ENCODE measurements at regions not wholly inside any gene's neighbourhood (a gene's known extent, or its start where the extent isn't known, plus 50 kb on each side); places are given as distances from the start of the nearest gene placed in this dataset.

DNA sequence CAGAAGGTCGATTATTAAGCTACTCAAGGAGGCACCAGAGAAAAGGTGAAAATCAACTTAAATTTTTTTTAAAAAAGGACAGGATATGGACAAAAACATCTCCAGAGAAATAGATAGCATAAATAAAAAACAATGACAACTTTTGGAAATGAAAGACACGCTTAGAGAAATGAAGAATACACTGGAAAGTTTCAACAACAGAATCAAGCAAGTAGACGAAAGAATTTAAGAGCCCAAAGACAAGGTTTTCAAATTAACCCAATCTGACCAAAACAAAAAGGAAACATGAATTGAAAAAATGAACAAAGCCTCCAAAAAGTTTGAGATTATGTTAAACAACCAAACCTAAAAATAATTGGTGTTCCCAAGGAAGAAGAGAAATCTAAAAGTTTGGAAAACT, 191.1 kb upstream of the BMP4 start:
- DNase-seq (ENCODE audit: low read depth), result no peak
- in situ Hi-C loops (cut with HindIII; ENCODE audit: low pct_unique_long_range_greater_than_20kb, low sequenced_read_pairs), result no loop called here

DNA sequence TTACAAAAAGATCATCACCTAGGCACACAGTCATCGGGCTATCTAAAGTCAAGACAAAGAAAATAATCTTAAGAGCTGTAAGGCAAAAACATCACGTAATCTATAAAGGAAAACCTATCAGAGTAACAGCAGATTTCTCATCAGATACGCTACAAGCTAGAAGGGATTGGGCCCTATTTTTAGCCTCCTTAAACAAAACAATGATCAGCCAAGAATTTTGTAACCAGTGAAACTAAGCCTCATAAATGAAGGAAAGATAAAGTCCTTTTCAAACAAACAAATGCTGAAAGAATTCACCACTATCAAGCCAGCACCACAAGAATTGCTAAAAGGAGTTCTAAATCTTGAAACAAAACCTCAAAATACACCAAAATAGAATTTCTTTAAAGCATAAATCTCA, 191.6 kb upstream of the BMP4 start:
- DNase-seq (ENCODE audit: low read depth), result no peak
- in situ Hi-C loops (cut with HindIII; ENCODE audit: low pct_unique_long_range_greater_than_20kb, low sequenced_read_pairs), result no loop called here

DNA sequence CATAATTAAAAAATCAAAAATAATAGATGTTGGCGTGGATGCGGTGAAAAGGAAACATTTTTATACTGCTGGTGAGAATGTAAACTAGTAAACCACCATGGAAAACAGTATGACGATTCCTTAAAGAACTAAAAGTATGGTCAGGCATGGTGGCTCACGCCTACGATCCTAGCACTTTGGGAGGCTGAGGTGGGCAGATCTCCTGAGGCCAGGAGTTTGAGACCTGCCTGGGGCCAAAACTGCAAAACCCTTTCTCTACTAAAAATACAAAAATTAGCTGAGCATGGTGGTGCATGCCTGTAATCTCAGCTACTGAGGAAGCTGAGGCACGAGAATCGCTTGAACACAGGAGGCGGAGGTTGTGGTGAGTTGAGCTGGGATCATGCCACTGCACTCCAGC, 195.7 kb upstream of the BMP4 start:
- DNase-seq (ENCODE audit: low read depth), result no peak
- in situ Hi-C loops (cut with HindIII; ENCODE audit: low pct_unique_long_range_greater_than_20kb, low sequenced_read_pairs), result no loop called here

DNA sequence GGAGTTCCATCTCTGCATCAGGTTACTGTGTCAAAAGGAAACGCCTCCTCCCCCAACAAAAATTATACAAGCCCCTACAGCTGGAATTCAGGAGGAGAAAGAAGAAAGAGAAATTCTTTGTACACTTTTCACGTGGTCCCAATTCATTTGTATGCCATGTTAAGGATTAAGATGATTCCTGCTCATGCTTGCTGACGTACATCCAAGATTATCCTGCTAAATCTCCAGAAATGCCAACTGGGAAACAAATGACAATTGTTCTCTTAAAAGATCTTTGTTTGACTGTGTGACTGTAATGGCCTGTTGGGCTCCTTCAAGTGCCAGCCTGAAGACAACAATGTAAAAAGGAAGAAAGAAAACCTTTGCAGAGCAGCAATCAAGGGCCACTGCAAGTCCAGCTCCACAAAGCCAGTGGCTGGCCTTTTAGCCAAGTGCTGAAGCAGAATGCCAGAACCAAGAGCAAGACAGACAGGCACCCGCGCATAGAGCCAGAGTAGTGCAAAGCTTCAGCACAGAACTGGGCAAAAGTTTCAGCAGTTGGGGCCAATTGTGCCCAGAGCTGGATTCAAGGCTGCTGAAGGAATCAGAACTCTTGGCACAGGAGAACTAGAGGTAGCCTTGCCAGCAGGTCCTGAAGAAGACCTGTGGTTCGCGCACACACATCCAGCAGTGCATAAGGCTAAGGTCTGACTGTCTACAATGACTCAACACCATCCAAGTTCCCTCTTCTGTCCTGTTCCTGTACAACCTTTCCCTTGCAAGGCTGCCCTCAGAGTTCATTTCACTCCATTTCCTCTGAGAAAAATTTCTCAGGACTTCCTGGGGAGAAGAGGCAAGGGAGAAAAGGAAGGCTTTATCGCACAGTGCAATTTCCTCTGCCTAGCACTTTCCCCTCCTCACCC, 209.7 kb upstream of the BMP4 start:
- DNase-seq (ENCODE audit: low read depth), result no peak
- in situ Hi-C loops (cut with HindIII; ENCODE audit: low pct_unique_long_range_greater_than_20kb, low sequenced_read_pairs), result no loop called here

DNA sequence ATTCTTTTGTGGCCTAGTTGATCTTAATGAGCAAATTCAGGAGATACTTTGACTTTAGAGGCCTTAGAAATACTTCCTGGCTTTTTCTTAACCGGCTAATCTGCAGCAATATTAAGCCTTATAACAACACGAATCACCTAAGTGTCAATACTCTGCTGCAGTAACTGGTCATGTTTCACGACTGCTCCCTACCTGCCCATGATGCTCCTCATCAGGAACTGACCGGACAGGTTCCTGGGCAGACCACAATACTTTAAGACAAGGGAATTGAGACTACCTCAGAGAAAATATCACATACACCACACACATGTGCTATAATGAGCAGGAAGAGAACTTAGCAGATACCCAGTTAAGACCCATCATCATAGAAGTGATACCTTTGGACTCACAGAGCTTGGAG, 211.9 kb upstream of the BMP4 start:
- DNase-seq (ENCODE audit: low read depth), result no peak
- in situ Hi-C loops (cut with HindIII; ENCODE audit: low pct_unique_long_range_greater_than_20kb, low sequenced_read_pairs), result no loop called here

DNA sequence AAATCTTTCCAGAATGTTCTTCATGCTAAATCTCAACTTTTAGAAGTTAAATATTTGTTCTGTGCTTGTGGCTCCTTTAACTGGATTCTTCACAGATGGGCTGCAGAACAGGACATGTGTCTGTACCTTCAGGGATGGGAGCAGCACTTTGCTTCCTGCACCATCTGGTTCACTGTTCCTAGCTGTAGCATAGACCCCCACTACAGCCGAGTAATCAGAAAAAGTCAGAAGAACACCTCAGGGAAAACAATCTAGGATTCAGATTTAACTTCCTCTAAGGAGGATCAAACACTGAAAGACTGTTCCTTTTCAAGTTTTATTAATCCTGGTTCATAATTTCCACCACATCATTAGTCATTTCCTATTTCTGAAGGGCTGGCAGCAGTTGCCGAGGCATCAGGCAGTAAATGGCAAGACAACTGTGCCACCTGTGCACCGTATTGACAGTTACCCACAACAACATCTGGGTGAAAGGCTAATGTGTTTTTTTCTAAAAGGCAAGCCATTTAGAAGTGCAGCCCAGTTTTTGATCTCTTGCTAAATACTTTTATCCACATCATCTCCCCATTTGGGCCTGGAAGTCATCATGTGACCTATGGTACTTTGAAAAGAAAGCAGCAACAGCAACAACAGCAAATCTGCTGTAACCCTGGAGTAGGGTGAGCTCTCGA, 212.8 kb upstream of the BMP4 start:
- in situ Hi-C loops (cut with HindIII; ENCODE audit: low pct_unique_long_range_greater_than_20kb, low sequenced_read_pairs), result no loop called here
- DNase-seq (ENCODE audit: low read depth), result no peak

DNA sequence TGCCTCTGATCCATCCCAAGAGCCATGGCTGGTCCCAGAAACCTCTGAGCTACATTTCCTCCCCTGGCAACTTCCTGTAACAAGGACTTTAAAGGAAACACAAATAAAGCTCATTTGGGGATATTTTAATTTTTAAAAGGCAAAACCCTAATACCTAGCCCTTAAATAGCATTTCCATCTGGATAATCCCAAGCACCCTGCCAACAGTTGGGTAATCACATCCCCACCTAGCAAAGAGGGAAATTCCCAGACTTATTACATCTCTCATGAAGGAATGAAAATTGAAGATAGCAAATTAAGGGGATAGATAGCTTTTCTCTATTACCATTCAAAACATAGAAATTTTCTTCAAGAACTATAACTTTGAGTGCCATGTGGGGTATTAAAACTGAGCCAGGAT, 213.7 kb upstream of the BMP4 start:
- in situ Hi-C loops (cut with HindIII; ENCODE audit: low pct_unique_long_range_greater_than_20kb, low sequenced_read_pairs), result no loop called here
- no peak for DNase-seq (ENCODE audit: low read depth)

DNA sequence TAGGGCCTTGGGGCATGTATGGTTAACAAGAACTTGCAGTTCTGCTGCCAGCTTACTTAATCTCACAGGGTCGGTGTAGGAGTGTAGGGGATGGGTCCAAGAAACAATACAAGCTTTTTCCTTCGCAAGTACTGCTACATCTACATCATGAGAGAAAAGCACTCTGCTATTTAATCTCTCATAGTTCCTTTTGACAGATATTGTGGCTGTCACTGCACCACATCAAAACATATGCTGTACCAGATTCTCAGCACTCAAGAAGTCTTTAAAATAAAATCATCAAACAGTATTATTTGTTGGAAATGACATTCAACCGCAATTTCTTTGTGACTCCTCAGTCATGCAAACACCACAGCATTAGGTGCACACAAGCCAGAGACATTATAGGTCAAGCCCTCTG, 215.5 kb upstream of the BMP4 start:
- in situ Hi-C loops (cut with HindIII; ENCODE audit: low pct_unique_long_range_greater_than_20kb, low sequenced_read_pairs), result no loop called here
- no peak for DNase-seq (ENCODE audit: low read depth)

DNA sequence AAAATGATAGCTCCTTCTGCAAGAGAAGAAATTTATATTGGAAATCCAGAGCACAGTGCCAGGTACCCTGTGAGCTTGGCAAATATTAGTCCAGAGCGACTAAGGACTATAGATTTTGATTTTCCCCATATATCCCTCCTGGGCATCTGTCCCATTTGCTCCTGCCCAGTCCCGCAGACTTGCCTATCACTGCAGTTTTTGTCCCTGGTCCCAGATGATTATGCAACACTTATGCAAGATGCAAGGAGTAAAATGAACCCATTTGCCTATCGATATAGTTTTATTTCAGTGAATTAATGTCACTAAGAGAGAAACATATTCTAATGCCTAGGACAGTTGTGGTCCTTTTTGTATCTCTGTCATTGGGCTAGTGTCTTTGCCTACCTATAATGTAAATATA, 215.9 kb upstream of the BMP4 start:
- no peak for DNase-seq (ENCODE audit: low read depth)
- in situ Hi-C loops (cut with HindIII; ENCODE audit: low pct_unique_long_range_greater_than_20kb, low sequenced_read_pairs), result no loop called here

DNA sequence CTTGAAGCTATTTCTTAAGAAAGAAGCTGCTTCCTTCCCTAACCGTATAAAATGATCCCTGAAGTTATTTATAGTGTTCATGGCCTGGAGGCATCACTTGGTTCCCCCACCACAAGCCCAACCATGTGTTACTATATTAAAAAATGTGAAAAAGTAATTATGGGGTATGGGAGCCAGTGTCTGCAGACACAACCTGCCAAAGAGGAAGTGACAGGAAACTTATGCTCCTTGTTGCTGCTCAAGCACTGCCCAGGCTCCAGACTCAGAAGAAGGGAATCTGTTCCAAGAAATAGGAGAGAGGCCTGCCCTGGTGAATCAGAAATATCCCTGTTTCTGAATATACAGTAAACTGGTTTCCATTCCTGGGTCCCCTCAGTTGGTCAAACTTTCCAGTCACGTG, 217.2 kb upstream of the BMP4 start:
- in situ Hi-C loops (cut with HindIII; ENCODE audit: low pct_unique_long_range_greater_than_20kb, low sequenced_read_pairs), result no loop called here
- DNase-seq (ENCODE audit: low read depth), result no peak

DNA sequence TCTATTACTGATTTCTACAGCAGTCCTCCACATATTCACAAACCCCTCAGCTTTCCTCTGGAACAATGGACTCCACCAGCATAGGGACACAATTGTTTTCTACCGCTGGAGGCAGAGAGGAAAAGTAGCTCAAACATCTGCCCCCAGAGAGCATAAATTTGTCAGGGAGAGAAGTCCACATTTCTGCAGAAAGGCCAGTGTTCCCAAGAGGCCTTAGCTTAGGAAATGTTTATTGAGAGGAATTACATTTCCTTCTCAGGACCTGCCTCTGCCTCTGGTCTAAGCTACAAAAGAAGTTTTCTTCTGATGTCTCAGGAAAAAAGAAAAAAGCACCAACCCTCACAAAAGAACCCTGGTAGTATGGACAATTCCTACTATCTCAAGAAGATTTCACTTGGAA, 217.8 kb upstream of the BMP4 start:
- DNase-seq (ENCODE audit: low read depth), result no peak
- in situ Hi-C loops (cut with HindIII; ENCODE audit: low pct_unique_long_range_greater_than_20kb, low sequenced_read_pairs), result no loop called here

DNA sequence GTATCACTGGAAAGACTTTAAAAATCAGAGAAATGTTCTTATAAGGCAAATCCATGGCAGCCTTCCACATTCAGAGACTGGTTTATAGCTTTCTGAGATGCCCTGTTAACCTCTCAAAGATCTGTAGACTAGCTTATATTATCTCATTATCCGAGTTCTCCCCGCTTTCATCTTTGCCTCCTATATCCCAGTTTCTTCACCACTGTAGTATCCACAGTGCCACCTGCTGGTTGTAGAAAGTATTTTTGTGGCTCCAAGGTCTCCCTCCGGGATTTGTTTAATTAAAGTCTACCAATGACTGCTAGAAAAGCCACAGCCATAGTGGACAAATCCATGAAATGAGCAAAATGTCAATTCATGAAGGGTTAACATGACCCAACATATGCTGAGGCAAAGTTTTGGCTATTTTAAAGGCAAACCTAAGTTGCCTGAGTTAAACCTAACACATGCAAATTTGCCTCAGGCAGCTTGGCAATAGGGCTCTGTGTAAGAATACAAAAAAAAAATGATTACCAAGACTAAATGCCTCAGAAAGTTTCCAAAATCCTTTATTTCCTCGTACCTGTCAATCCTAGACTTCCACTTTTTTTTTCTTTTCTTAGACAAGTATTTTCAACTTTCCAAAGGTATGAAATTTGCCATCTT, 218.8 kb upstream of the BMP4 start:
- in situ Hi-C loops (cut with HindIII; ENCODE audit: low pct_unique_long_range_greater_than_20kb, low sequenced_read_pairs), result no loop called here
- peak; percentile 44 for DNase-seq (ENCODE audit: low read depth)

DNA sequence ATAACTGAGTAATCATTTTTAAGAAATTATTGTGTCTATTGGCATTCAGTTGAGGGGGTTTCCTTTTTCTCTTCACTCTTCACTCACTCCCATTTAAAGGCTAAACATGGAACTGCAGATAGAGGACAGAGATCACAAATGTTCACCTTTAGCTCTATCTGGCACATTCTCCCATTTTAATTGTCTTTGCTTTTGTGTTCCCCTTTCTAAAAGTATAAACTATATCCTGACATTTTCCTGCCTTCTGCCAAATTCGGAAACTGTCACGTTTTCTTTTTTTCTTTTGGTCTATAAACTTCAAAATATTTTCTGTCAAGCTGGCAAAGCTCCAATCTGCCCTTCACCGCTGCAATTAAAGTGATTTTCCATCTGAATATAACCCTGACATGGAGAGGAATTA, 219.8 kb upstream of the CDKN3 start:
- in situ Hi-C loops (cut with HindIII; ENCODE audit: low pct_unique_long_range_greater_than_20kb, low sequenced_read_pairs), result no loop called here

DNA sequence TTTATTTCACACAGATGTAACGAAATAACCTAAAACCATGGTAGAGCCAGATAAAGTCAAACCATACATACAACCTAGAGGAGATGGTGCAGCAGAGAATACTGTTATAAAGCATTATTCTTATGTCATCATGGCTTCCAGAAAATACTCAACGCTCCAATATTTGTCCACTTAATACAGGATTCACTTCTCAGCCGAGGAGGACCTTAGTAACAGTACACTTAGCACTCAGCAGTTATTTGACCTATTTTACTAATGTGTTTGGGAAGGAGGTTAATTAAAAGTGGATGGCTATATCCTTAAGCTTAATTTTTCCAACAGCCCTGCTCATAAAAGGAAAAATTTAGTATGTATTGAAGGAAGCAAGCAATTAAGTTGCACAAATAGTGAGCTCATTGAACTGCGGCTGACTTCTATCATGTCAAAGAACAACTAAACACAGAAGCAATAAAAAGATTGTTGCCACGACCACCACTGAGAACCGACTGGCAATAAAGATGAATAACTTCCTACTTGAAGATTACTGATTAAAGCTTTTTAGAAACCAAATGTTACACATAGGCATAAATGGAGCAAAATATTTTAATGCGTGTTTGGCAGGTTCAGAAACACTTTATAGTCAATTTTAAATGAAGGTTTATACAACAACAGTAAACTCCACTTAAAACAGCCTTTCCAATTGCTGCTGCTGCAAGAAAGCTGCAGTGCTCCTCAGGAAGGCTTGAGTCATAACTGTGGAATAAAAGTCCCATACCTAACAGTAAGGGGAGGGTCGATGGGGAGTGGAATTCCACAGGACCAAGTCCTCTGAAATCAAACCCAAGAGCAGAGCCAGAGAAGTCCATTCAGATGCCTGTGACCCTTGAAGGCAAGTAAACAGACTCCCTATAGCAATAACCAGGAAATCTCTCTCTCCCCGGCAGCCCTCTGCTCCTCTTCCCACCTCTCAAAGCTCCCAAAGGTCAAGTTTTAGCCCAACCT, 218.9 kb upstream of the CDKN3 start:
- in situ Hi-C loops (cut with HindIII; ENCODE audit: low pct_unique_long_range_greater_than_20kb, low sequenced_read_pairs), result no loop called here
- no peak for DNase-seq (ENCODE audit: low read depth)

More for the DNA sequence above, 219.8 kb upstream of the CDKN3 start:
- no peak for DNase-seq (ENCODE audit: low read depth)

DNA sequence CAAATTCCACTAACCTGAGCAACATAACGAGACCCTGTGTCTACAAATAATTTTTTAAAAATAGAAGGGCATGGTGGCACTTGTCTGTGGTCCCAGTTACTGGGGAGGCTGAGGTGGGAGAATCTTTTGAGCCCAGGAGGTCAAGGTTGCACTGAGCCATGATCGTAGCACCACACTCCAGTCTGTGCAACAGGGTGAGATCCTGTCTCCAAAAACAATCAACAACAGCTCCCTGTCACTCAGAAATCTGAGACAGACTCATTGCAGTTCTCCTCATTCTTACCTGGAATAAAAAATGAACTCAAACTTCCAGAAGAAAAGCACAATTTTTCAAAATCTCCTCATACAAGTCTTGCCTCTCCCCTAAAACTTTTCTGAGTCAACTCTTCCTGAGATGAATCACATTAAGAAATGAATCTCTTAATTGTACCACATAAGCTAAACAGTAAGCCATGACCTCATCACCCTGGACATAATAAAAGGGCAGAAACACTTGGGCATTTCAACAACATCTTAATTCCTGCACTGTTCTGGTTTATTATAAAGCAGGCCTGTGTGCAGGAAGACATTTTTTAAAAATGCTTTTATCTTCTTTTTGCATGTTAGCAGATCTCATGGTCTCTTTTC, 214.3 kb upstream of the CDKN3 start:
- in situ Hi-C loops (cut with HindIII; ENCODE audit: low pct_unique_long_range_greater_than_20kb, low sequenced_read_pairs), result no loop called here

DNA sequence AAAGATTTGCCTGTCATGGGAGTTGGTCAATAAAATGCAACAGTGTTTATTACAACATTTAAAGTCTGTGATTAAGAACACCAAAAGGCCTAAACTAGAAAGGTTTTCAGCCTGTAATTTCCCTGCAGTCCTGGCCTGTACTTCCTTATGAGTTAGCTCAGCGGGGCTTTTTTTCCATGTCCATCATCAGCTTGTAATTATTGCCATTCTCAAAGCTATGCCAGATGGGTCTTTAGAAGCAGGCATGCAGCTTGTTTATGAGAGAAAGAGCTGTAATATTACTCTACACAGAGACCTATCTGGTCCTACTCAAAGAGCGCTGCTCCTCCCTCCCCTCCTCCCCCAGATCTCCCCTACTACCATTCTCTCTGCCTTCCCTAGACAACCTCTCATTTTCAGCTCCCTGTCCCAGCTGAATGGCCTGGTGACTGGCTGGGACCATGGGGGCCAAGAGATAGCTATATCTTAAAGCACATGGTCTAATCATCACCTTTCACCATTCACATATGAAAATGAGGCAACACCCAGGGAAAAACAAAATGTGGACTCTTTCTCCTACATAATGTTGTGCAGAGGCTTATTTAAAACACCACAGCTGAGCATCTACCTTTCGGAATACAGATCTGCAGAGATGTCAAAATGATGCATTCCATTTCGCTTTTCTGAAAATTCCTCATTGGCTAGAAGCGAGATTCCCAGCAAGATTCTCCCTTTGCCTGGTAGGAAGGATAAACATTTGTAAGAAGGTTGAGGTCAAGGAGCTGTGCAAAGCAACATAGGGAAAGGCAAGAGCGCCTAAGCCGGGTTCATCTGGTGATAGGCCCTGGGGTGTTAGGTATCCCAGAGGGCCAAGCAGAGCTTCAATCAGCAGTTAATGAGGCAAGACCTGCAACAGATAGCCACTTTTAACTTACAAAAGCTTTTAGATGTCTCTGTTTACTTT, 209.7 kb upstream of the CDKN3 start:
- DNase-seq (ENCODE audit: low read depth), result no peak
- in situ Hi-C loops (cut with HindIII; ENCODE audit: low pct_unique_long_range_greater_than_20kb, low sequenced_read_pairs), result no loop called here

More for the DNA sequence above, 214.3 kb upstream of the CDKN3 start:
- DNase-seq (ENCODE audit: low read depth), result peak; percentile 6

All from Caki2 (cell line).